DND-41 (cell line): ENCODE measurements at regions not wholly inside any gene's neighbourhood (a gene's known extent, or its start where the extent isn't known, plus 50 kb on each side); places are given as distances from the start of the nearest gene placed in this dataset.

Source experiments
- ATAC-seq: fragments of 200-7000 bp; cut with Tn5 transposase; 3 replicates; pipeline ENCODE4 v1.9.1; 2021; ENCODE audit warnings: low read depth; ENCODE audit not compliant: insufficient read depth
- DNase-seq: peaks from one replicate; pipeline ENCODE4 v3.0.0-alpha.2; 2020
- H2AFZ ChIP-seq: 2 replicates; pipeline ENCODE4 v1.6.0; 2012; ENCODE audit warnings: low read depth, low read length
- H3K27ac ChIP-seq: 2 replicates; pipeline ENCODE4 v1.5.1; 2012; ENCODE audit warnings: low read length, inconsistent platforms
- H3K27me3 ChIP-seq: fragments of 200-600 bp; sonication (generic); 2 replicates; pipeline ENCODE4 v1.6.0; 2012; ENCODE audit warnings: low read length, mild to moderate bottlenecking, inconsistent platforms; ENCODE audit not compliant: insufficient read depth, poor library complexity
- H3K36me3 ChIP-seq: 2 replicates; pipeline ENCODE4 v1.5.1; 2012; ENCODE audit warnings: low read length, inconsistent platforms; ENCODE audit not compliant: insufficient read depth
- H3K4me1 ChIP-seq: 2 replicates; pipeline ENCODE4 v1.5.1; 2012; ENCODE audit warnings: mild to moderate bottlenecking, low read length; ENCODE audit not compliant: insufficient read depth
- H3K4me2 ChIP-seq: 2 replicates; pipeline ENCODE4 v1.6.0; 2012; ENCODE audit warnings: mild to moderate bottlenecking, moderate library complexity, low read length, inconsistent platforms; ENCODE audit not compliant: insufficient read depth
- H3K4me3 ChIP-seq, 2 experiments: fragments of 200-600 bp in 1 of 2; shearing (Covaris generic) in 1 of 2; 2 replicates each; pipeline ENCODE4 v1.5.1; 2012 to 2016; ENCODE audit warnings: inconsistent platforms in 2 of 2, low read length in 2 of 2, mild to moderate bottlenecking in 2 of 2, low read depth in 1 of 2, moderate library complexity in 1 of 2
- H3K79me2 ChIP-seq: 2 replicates; pipeline ENCODE4 v1.6.0; 2012; ENCODE audit warnings: low read length, inconsistent platforms; ENCODE audit not compliant: insufficient read depth
- H3K9ac ChIP-seq: 2 replicates; pipeline ENCODE4 v1.6.0; 2012; ENCODE audit warnings: low read depth, mild to moderate bottlenecking, inconsistent platforms, low read length, moderate library complexity
- H3K9me3 ChIP-seq: 2 replicates; pipeline ENCODE4 v1.5.1; 2012; ENCODE audit warnings: low read length, moderate library complexity, mild to moderate bottlenecking, inconsistent platforms; ENCODE audit not compliant: insufficient read depth, severe bottlenecking
- H4K20me1 ChIP-seq: 2 replicates; pipeline ENCODE4 v1.6.0; 2012; ENCODE audit warnings: low read length; ENCODE audit not compliant: insufficient read depth
- CTCF ChIP-seq: IDR thresholded peaks from 2 replicates; pipeline ENCODE4 v1.5.1; 2012; ENCODE audit warnings: borderline replicate concordance, low read length, moderate library complexity, mild to moderate bottlenecking; ENCODE audit not compliant: poor library complexity, severe bottlenecking; ENCODE audit errors: extremely low read depth
- EZH2 ChIP-seq: IDR thresholded peaks from 3 replicates; pipeline ENCODE4 v1.6.1; 2012; ENCODE audit warnings: borderline replicate concordance, low read depth, mild to moderate bottlenecking, moderate library complexity, low read length, inconsistent platforms; ENCODE audit not compliant: severe bottlenecking

- no peak for ATAC-seq
- Histone ChIP-seq H3K4me3 (no peak overlapping the region), H3K4me2 (no peak overlapping the region), H4K20me1 (no peaks in the 10 kb centered on the region), H3K9me3 (peaks cover 3% of the 10 kb centered on the region), H3K9ac (no peak overlapping the region), H3K36me3 (no peaks in the 10 kb centered on the region), H3K4me1 (no peaks in the 10 kb centered on the region), H3K27me3 (no peaks in the 10 kb centered on the region), H3K79me2 (no peaks in the 10 kb centered on the region), H3K27ac (no peak overlapping the region), H2AFZ (no peak overlapping the region)
- TF ChIP-seq EZH2 (no peak), CTCF (no peak)
- DNase-seq: no peak
These were observed 635.0 kb downstream of the TSN start for GRCh38 chr2:122390406-122390805.

- DNase-seq (no peak), ATAC-seq (no peak)
- no peaks in the 10 kb centered on the region for H3K4me1 ChIP-seq
- no peak overlapping the region for H3K4me2 ChIP-seq
- H3K79me2 ChIP-seq: no peaks in the 10 kb centered on the region
- no peak overlapping the region for H2AFZ ChIP-seq
- H3K9me3 ChIP-seq: peaks cover 3% of the 10 kb centered on the region
- no peaks in the 10 kb centered on the region for H3K36me3 ChIP-seq
- H3K27ac ChIP-seq: no peak overlapping the region
- no peak for TF ChIP-seq CTCF
- no peak for TF ChIP-seq EZH2
- H3K27me3 ChIP-seq: no peaks in the 10 kb centered on the region
- no peaks in the 10 kb centered on the region for H4K20me1 ChIP-seq
- H3K4me3 ChIP-seq: no peak overlapping the region
- no peak overlapping the region for H3K9ac ChIP-seq
These were observed 636.3 kb downstream of the TSN start for GRCh38 chr2:122391726-122392125.

GRCh38 chr2:122395687-122396086 is 640.2 kb downstream of the TSN start:
- no peaks in the 10 kb centered on the region for H3K9me3 ChIP-seq
- H4K20me1 ChIP-seq: no peaks in the 10 kb centered on the region
- H3K27me3 ChIP-seq: no peaks in the 10 kb centered on the region
- H2AFZ ChIP-seq: no peak overlapping the region
- H3K4me3 ChIP-seq: no peak overlapping the region
- H3K4me2 ChIP-seq: no peak overlapping the region
- H3K27ac ChIP-seq: no peak overlapping the region
- DNase-seq (no peak), ATAC-seq (no peak)
- TF ChIP-seq EZH2: no peak
- TF ChIP-seq CTCF: no peak
- no peak overlapping the region for H3K9ac ChIP-seq
- no peaks in the 10 kb centered on the region for H3K36me3 ChIP-seq
- no peaks in the 10 kb centered on the region for H3K4me1 ChIP-seq
- no peaks in the 10 kb centered on the region for H3K79me2 ChIP-seq

- Histone ChIP-seq H3K79me2 (no peaks in the 10 kb centered on the region), H3K27ac (no peak overlapping the region), H3K4me1 (no peaks in the 10 kb centered on the region), H3K9ac (no peak overlapping the region), H2AFZ (no peak overlapping the region), H3K9me3 (no peaks in the 10 kb centered on the region), H4K20me1 (no peaks in the 10 kb centered on the region), H3K4me3 (no peak overlapping the region), H3K4me2 (no peak overlapping the region), H3K27me3 (no peaks in the 10 kb centered on the region), H3K36me3 (no peaks in the 10 kb centered on the region)
- ATAC-seq: no peak
- no peak for DNase-seq
- no peak for TF ChIP-seq EZH2
- no peak for TF ChIP-seq CTCF
These were observed 655.8 kb downstream of the TSN start for GRCh38 chr2:122411231-122411630.
